Occipital lobe (tissue), 1 donor: ENCODE measurements at regions not wholly inside any gene's neighbourhood (a gene's known extent, or its start where the extent isn't known, plus 50 kb on each side); places are given as distances from the start of the nearest gene placed in this dataset.

Source experiments
- DNase-seq: peaks from one replicate; lab custom pipeline; 2025; lab: John Stamatoyannopoulos, UW

GRCh38 chr6:41428996-41429421 lies 93.6 kb downstream of the NCR2 start:
- no peak for DNase-seq

GRCh38 chr6:41429506-41430504 lies 94.4 kb downstream of the NCR2 start:
- DNase-seq, result no peak

DNA sequence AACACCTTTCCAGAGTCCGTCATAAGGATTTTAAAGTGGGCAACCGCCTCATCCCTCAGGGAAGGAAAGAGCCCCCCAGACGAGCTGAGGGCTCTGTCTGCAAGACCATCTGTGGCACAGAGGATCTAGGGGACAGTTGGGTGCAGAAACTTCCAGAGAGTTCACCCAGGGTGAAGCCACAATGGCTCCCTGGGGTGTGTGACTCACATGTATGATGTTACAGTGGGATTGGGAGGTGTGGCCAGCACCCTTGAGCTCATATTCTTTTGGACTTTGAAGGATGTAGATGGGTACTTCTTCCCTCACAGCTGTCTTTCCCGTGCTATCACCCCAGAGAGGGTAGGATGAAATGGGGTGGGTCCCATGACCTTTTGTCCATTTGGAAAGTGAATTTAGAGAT lies 95.5 kb downstream of the NCR2 start:
- no peak for DNase-seq

DNA sequence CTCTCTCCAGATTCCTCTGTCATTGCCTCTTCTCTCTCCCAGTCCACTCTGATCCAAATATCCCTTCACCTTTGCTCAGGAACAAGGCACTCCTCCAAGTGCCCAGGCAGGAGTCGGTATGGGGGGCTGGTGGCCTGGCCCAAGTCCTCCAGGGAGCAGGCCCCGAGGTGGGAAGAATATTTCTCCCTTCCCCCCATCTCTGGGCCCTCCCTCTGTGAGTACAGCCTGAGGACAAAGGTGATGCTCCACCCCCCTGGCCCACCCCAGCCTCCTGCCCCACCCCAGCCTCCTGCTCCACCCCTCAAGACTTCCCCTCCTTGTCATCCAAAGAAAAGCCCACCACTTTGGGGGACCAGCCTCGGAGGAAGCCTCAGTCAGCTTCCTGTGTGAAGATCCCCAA lies 96.9 kb downstream of the NCR2 start:
- no peak for DNase-seq

DNA sequence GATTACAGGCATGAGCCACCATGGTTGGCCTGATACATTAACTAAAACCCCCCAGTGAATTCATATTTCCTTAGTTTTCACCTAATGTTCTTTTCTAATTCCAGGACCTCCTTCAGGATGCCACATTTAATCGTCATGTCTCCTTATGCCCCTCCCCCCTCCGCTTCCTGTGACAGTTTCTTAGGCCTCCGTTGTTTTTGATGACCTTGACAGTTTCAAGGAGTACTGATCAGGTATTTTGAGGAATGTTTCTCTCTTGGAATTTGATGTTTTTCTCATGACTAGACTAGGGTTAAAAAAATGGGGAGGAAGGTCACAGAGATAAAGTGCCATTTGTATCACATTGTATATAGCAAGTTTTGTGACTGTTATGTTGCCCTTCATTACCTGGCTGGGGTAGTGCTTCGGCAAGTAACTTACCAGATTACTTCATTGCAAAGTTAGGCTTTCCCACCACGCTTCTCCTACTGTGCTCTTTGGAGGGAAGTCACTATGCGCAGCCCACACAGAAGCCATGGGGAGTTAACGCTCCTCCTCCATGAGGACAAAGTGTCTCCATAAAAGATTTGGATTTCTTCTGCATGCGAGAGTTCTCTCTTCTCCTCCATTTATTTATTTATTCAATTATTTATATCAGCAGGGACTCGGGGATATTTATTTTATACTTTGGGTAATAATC lies 99.5 kb downstream of the NCR2 start:
- DNase-seq, result no peak

DNA sequence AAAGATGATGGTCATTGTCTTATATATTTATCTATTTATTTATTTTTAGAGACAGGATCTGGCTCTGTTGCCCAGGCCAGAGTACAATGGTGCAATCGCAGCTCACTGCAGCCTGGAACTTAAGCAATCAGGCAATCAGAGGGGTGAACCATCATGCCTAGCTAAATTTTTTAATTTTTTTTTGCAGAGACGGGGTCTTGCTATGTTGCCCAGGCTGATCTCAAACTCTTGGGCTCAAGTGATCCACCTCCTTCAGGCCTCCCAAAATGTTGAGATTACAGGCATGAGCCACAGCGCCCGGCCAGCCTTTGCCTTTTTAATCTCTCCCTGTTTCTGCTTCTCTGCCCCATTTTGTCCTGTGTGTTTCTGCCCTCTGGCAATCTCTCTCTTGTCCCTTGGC lies 102.2 kb downstream of the NCR2 start:
- no peak for DNase-seq

DNA sequence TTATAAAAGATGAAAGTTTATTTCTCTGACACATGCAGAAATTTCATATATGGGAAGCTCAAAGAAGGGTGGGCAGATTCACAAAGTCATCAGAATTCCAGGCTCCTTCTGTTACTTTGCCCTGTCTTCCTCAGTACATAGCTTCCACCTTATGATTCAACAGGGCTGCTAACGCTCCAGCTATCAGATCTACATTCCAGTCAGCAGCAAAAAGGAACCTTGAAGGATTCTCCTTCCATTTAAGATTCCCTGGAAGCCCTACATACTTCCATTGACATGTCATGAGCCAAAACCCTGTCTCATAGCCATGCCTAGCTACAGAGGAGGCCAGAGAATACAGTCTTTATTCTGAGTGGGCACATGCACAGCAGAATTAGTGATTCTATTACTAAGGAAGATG lies 103.3 kb downstream of the NCR2 start:
- DNase-seq, result no peak

DNA sequence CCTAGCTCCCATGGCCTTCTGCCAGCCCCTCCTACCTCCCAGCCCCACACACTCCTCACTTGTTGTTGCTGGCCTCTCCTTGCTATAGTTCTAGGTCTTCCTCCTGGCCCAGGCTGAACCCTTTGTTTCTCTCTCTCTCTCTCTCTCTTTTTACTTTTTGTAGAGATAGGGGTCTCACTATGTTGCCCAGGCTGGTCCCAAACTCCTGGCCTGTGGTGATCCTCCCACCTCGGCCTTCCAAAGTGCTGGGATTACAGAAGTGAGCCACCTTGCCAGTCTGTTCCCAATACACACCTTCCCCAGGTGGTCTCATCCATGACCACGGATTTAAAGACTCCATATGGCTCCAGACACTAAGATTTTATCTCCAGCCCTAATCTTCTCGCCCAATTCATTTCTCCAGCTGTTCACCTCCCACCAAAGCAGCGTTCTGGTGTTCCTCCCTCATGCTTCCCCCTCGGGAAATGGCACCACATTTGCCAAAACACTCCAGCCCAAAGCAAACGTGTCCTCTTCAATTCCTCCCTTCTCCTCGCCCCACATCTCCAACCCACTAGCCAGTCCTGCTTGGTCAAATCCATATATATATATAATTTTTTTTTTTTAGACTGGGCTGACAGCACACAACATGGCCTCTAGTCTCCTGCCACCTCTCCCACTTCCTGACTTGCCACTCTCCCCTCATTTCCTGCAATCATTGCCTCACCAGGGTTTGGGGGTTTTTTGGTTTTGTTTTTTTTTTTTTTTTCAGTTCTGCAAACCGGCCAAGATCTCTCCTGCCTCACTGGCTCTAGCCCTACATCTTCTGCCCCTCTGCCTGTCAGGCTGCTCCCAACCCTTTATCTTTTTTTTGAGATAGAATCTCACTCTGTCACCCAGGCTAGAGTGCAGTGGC lies 104.4 kb downstream of the NCR2 start:
- DNase-seq, result no peak

- DNase-seq, result no peak
Measured at GRCh38 chr6:41440958-41441357, 105.2 kb upstream of the FOXP4 start.

- no peak for DNase-seq
Measured at GRCh38 chr6:41441598-41442351, 104.4 kb upstream of the FOXP4 start.

DNA sequence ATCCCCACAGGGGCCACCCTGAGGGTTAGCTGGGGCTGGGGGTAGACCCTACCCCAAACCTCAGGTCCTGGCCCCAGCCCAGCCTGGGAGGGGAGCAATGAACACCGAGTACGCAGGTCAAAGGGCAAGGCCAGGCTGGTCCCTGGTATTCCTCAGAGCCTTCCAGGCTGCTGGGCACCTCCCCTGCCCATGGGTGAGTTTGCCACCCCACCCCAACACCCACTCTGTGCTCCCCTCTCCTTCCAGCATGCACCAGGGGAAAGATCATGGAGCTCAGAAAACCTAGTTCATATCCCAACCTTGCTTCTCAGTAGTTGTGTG lies 103.9 kb upstream of the FOXP4 start:
- DNase-seq, result no peak

- DNase-seq, result no peak
Measured at GRCh38 chr6:41442800-41443501, 103.2 kb upstream of the FOXP4 start.

DNA sequence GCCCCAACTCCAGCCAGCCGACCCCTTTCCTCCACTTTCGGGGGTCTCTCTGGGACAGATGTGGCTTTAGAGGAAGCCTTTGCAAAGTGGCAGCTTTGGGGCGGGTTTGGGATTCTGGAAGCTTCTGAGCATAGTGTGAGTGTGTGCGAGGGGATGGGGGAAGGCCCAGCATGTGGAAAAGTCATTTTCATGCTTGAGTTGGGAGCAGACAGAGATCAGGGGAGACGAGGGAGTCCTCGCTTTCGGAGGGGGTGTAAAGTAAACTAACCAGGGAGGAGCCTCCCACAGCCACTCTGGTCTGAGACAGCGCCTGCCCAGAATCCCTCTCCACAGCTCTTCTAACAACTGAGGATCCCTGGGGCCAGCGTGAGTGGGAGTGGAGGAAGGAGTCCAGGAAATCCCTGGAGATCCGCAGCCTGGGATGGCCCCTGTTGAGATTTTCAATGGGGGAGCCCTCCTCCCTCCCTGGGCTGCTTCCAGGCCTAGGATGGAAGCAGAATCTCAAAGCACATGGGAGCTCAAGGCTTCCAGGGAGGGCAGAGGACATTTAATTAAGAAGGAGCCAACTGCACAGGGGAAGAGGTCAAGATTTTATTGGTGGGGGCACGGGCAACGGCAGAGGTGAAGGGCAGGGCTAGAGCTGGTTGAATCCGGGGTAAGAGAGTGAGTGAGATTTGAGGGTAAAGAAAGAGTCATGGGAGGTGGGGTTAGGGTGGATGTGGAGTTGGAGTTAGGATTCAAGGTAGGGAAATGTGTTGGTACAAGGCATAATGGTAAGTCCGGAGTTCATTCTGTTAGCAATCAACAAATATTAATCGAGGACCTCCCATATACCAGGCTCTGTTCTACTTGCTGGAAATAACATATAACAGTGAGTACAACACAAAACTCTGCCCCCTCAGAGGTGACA lies 102.3 kb upstream of the FOXP4 start:
- no peak for DNase-seq

DNA sequence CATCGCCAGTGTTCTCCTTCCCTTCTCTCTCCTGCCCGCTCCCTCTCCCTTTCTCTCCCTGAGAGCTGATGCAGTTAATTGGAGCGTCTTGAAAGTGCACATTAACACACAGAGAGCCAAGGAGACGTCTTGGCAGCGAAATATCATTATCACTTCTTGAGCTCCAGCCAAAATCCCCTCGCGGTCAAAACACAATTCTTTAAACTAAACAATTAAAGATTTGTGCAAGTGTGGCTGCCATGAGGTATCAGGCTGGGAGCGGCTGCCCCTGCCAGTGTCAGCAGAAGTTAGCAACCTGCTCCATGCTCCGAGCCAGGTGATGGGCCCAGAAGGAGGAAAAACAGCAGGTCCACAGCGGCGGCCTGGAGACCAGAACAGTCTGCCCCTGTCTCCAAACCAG lies 100.9 kb upstream of the FOXP4 start:
- DNase-seq, result no peak

DNA sequence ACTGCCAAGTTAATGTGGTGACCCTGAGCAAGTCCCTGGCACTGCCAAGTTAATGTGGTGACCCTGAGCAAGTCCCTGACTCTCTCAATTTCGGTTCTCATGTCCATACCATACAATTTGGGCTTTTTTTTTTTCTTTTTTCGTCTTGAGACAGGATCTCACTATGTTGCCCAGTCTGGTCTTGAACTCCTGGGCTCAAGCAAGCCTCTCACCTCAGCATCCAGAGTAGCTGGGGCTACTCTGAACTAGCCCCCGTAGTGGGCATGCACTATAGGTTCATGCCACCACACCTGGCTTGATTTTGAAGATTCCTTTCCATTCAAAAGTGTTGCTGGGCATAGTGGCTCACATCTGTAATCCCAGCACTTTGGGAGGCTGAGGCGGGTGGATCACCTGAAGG lies 100.0 kb upstream of the FOXP4 start:
- DNase-seq, result no peak

DNA sequence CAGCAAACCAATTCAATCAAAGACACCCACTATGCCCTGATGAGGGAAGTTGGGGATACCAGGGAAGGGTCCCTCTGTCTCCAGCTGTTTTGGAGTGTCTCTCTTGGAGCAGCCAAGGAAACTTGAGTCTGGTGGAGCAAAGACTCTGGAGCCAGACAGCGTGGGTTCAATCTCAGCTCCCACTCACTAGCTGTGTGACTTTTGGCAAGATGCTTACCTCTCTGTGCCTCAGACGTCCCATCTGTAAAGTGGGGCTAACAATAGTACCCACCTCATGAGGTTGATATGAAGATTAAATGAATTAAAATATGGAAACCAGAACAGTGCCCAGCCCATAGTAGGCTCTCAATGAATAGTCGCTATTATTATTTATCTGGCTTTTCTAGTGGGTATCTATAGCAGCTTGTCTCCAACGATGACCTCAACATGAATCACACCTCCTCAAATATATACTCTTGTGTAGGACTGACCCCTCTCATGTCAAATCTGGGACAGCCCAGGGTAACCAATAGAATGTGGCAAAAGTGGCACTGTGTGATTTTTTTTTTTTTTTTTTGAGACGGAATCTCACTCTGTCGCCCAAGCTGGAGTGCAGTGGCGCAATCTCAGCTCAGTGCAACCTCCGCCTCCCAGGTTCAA lies 99.2 kb upstream of the FOXP4 start:
- no peak for DNase-seq

DNA sequence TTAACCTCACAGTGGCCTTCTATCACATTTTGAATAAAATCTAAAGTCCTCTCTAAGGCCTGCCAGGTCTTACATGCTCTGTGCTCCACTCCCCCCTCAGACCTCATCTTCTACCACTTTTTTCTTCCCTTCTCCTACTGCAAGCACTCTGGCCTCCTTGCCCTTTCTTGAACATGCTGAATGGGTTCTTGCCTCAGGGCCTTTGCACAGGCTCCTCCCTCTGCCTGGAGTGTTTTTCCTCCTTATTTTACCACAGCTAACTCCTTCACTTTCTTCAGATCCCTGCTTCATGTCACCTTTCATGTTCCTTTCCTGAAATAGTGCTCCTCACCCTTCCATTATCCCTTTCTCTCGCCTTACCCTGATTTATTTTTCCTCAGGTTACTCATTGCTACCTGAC lies 97.9 kb upstream of the FOXP4 start:
- DNase-seq, result no peak

GRCh38 chr6:41449399-41450245 lies 96.6 kb upstream of the FOXP4 start:
- DNase-seq, result no peak
